Caco-2 (cell line): ENCODE measurements at regions not wholly inside any gene's neighbourhood (a gene's known extent, or its start where the extent isn't known, plus 50 kb on each side); places are given as distances from the start of the nearest gene placed in this dataset.

Source experiments
- BruUV-seq: library from RNA; stranded (reverse); fragments of 400-500 nt; replicated peaks from 2 replicates; lab custom pipeline; 2021; lab: Mats Ljungman, UMichigan
- CTCF ChIA-PET: fragments of 300-600 bp; sonication (Branson Sonifier 250); formaldehyde crosslinking; loops from one replicate; lab custom pipeline; 2022; ENCODE audit warnings: antibody characterized with exemption; lab: Charles Lee
- POLR2A ChIA-PET: fragments of 300-600 bp; sonication (Branson Sonifier 250); formaldehyde crosslinking; loops from one replicate; lab custom pipeline; 2022; ENCODE audit warnings: antibody characterized with exemption; lab: Charles Lee
- DNase-seq, 2 experiments: peaks; one replicate each; pipeline versions ENCODE4 v3.0.0 to v3.0.0-alpha.2; 2020 to 2022
- H3K27me3 ChIP-seq: replicated peaks from 2 replicates; pipeline ENCODE4 v1.6.0; 2011; ENCODE audit warnings: low read length; ENCODE audit not compliant: control insufficient read depth, insufficient read depth
- H3K36me3 ChIP-seq: 2 replicates; pipeline ENCODE4 v1.5.1; 2011; ENCODE audit warnings: low read length; ENCODE audit not compliant: control insufficient read depth, insufficient read depth
- H3K4me1 ChIP-seq: fragments of 250-450 bp; sonication (Bioruptor Pico); 2 replicates; pipeline ENCODE4 v1.5.1; 2020; ENCODE audit warnings: mild to moderate bottlenecking
- H3K4me3 ChIP-seq: 2 replicates; pipeline ENCODE4 v1.5.1; 2011; ENCODE audit warnings: low read depth, mild to moderate bottlenecking, control low read depth, low read length
- H3K9me3 ChIP-seq: fragments of 250-450 bp; sonication (Bioruptor Pico); 2 replicates; pipeline ENCODE4 v1.5.1; 2020; ENCODE audit warnings: mild to moderate bottlenecking, moderate library complexity
- H3K27ac Mint-ChIP-seq: one replicate; pipeline ENCODE4 v1.8.0; 2022; ENCODE audit warnings: mixed read lengths; ENCODE audit not compliant: unreplicated experiment
- H3K27me3 Mint-ChIP-seq: one replicate; pipeline ENCODE4 v1.8.0; 2022; ENCODE audit warnings: mixed read lengths; ENCODE audit not compliant: insufficient read depth, unreplicated experiment
- H3K36me3 Mint-ChIP-seq: one replicate; pipeline ENCODE4 v1.8.0; 2022; ENCODE audit warnings: mild to moderate bottlenecking, mixed read lengths; ENCODE audit not compliant: insufficient read depth, unreplicated experiment
- H3K4me1 Mint-ChIP-seq: one replicate; pipeline ENCODE4 v1.8.0; 2022; ENCODE audit warnings: low read depth, mixed read lengths; ENCODE audit not compliant: unreplicated experiment
- H3K4me3 Mint-ChIP-seq: one replicate; pipeline ENCODE4 v1.8.0; 2022; ENCODE audit warnings: mild to moderate bottlenecking, moderate library complexity, mixed read lengths; ENCODE audit not compliant: unreplicated experiment
- H3K9me3 Mint-ChIP-seq: one replicate; pipeline ENCODE4 v1.8.0; 2022; ENCODE audit warnings: mixed read lengths; ENCODE audit not compliant: unreplicated experiment
- CTCF ChIP-seq, 2 experiments: fragments of 200-600 bp in 1 of 2; IDR thresholded peaks; 1 replicate in 1 of 2; 2 replicates in 1 of 2; pipeline versions ENCODE4 v1.5.1 to v1.8.0; 2011 to 2022; ENCODE audit warnings: antibody characterized with exemption in 1 of 2, control low read depth in 1 of 2, inconsistent platforms in 1 of 2, low read depth in 1 of 2, low read length in 1 of 2, mild to moderate bottlenecking in 1 of 2, moderate library complexity in 1 of 2; ENCODE audit not compliant: insufficient read depth in 1 of 2, severe bottlenecking in 1 of 2, unreplicated experiment in 1 of 2
- intact Hi-C: fragments of 100-400 bp; cut with micrococcal nuclease; formaldehyde crosslinking; loops from one replicate; pipeline ENCODE4 v1.10.0; 2022; ENCODE audit not compliant: unreplicated experiment

GRCh38 chr13:30135868-30136267 lies 171.5 kb downstream of the KATNAL1 start:
- H3K9me3 ChIP-seq: no peaks in the 10 kb centered on the region
- no peak overlapping the region for H3K4me3 ChIP-seq
- H3K4me1 ChIP-seq: peaks cover 10% of the 10 kb centered on the region; the same call in 1 of the 2 replicates
- TF ChIP-seq CTCF (IDR thresholded peaks at IDR 0.05; ENCODE audit: insufficient read depth in 1 of 2, low read depth in 1 of 2, low read length in 1 of 2, severe bottlenecking in 1 of 2, unreplicated experiment in 1 of 2): no peak
- no peak overlapping the region for H3K27ac Mint-ChIP-seq
- POLR2A ChIA-PET: no interaction called here
- CTCF ChIA-PET: no interaction called here
- H3K36me3 Mint-ChIP-seq: no peaks in the 10 kb centered on the region
- H3K9me3 Mint-ChIP-seq: peaks cover 15% of the 10 kb centered on the region
- H3K4me1 Mint-ChIP-seq: peaks cover 14% of the 10 kb centered on the region
- no peak for DNase-seq
- no peak overlapping the region for H3K4me3 Mint-ChIP-seq
- no TSS peak for BruUV-seq
- no peaks in the 10 kb centered on the region for H3K36me3 ChIP-seq
- H3K27me3 Mint-ChIP-seq: no peaks in the 10 kb centered on the region
- intact Hi-C loops: loop anchor here (10.0 kb wide), 2 partner anchors 169 to 669 kb away; partner anchors contain the start of gene KATNAL1
- no peaks in the 10 kb centered on the region for H3K27me3 ChIP-seq

GRCh38 chr13:30135351-30135750 lies 172.0 kb downstream of the KATNAL1 start:
- no peak for TF ChIP-seq CTCF (IDR thresholded peaks at IDR 0.05; ENCODE audit: insufficient read depth in 1 of 2, low read depth in 1 of 2, low read length in 1 of 2, severe bottlenecking in 1 of 2, unreplicated experiment in 1 of 2)
- Histone ChIP-seq H3K9me3 (no peaks in the 10 kb centered on the region), H3K36me3 (no peaks in the 10 kb centered on the region), H3K27me3 (no peaks in the 10 kb centered on the region), H3K4me1 (peaks cover 10% of the 10 kb centered on the region; the same call in 1 of the 2 replicates), H3K4me3 (no peak overlapping the region)
- Mint-ChIP-seq H3K4me1 (peaks cover 14% of the 10 kb centered on the region), H3K4me3 (no peak overlapping the region), H3K9me3 (peaks cover 9% of the 10 kb centered on the region), H3K36me3 (no peaks in the 10 kb centered on the region), H3K27me3 (no peaks in the 10 kb centered on the region), H3K27ac (no peak overlapping the region)
- BruUV-seq: no TSS peak
- DNase-seq: no peak
- CTCF ChIA-PET: no interaction called here
- intact Hi-C loops: loop anchor here (10.0 kb wide), 2 partner anchors 169 to 669 kb away; partner anchors contain the start of gene KATNAL1
- POLR2A ChIA-PET: no interaction called here

DNA sequence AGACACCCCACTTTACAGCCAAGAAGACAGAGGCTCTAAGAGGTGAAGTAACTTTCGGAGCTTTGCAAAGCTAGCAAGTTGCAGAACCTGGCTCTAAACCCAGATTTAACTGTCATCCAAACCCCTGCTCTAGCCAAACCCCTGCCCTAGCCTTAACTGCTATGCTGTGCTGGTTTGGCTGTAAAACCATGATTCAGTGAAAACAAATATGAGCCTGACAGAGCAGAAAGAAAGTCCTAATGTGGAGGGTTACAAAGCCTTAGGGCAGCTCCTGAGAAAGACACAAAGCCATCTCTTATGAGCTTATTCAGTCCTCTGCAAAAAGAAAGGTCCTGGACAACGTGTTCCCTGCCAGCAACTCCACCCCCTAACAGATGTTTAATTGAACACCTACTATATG lies 172.8 kb downstream of the KATNAL1 start:
- no peak for DNase-seq
- Mint-ChIP-seq H3K9me3 (peaks cover 2% of the 10 kb centered on the region), H3K4me1 (peaks cover 14% of the 10 kb centered on the region), H3K4me3 (no peak overlapping the region), H3K36me3 (no peaks in the 10 kb centered on the region), H3K27ac (no peak overlapping the region), H3K27me3 (no peaks in the 10 kb centered on the region)
- H3K4me3 ChIP-seq: no peak overlapping the region
- POLR2A ChIA-PET: no interaction called here
- intact Hi-C loops: loop anchor here (5.0 to 10.0 kb wide), 4 partner anchors 170 to 670 kb away; partner anchors contain the start of gene KATNAL1
- CTCF ChIA-PET: no interaction called here
- BruUV-seq: no TSS peak
- H3K4me1 ChIP-seq: peaks cover 10% of the 10 kb centered on the region; the same call in 1 of the 2 replicates
- no peaks in the 10 kb centered on the region for H3K27me3 ChIP-seq
- TF ChIP-seq CTCF (IDR thresholded peaks at IDR 0.05; ENCODE audit: insufficient read depth in 1 of 2, low read depth in 1 of 2, low read length in 1 of 2, severe bottlenecking in 1 of 2, unreplicated experiment in 1 of 2): no peak
- H3K36me3 ChIP-seq: no peaks in the 10 kb centered on the region
- H3K9me3 ChIP-seq: no peaks in the 10 kb centered on the region
